Mesenchymal stem cell (in vitro differentiated cells and primary cell): ENCODE measurements at regions not wholly inside any gene's neighbourhood (a gene's known extent, or its start where the extent isn't known, plus 50 kb on each side); places are given as distances from the start of the nearest gene placed in this dataset.

Source experiments
- DNase-seq: peaks from one replicate; pipeline ENCODE4 v3.0.0-alpha.2; 2013
- H2AFZ ChIP-seq: one replicate; pipeline ENCODE4 v1.6.1; 2013; ENCODE audit warnings: low read depth, mild to moderate bottlenecking, control low read depth, inconsistent platforms, low read length, moderate library complexity
- H2AK5ac ChIP-seq: 2 replicates; pipeline ENCODE4 v1.6.1; 2013; ENCODE audit warnings: low read length, moderate library complexity, mild to moderate bottlenecking, inconsistent platforms; ENCODE audit not compliant: severe bottlenecking
- H2BK120ac ChIP-seq: one replicate; pipeline ENCODE4 v1.6.1; 2013; ENCODE audit warnings: low read depth, mild to moderate bottlenecking, inconsistent platforms, low read length, moderate library complexity
- H2BK12ac ChIP-seq, 2 experiments: one replicate each; pipeline ENCODE4 v1.6.1; 2013; ENCODE audit warnings: inconsistent platforms in 2 of 2, low read length in 2 of 2, mild to moderate bottlenecking in 2 of 2, moderate library complexity in 2 of 2, control low read depth in 1 of 2
- H2BK15ac ChIP-seq: one replicate; pipeline ENCODE4 v1.6.1; 2013; ENCODE audit warnings: mild to moderate bottlenecking, low read depth, inconsistent platforms; ENCODE audit not compliant: poor library complexity, severe bottlenecking
- H2BK5ac ChIP-seq: 2 replicates; pipeline ENCODE4 v1.6.1; 2013; ENCODE audit warnings: low read depth, mild to moderate bottlenecking, low read length, control low read depth, inconsistent platforms; ENCODE audit not compliant: poor library complexity, severe bottlenecking
- H3K14ac ChIP-seq, 2 experiments: one replicate each; pipeline ENCODE4 v1.6.1; 2013; ENCODE audit warnings: inconsistent platforms in 2 of 2, low read length in 2 of 2, control low read depth in 1 of 2, mild to moderate bottlenecking in 1 of 2, moderate library complexity in 1 of 2
- H3K18ac ChIP-seq, 2 experiments: one replicate each; pipeline ENCODE4 v1.6.1; 2013; ENCODE audit warnings: inconsistent platforms in 2 of 2, low read length in 2 of 2, control low read depth in 1 of 2, low read depth in 1 of 2, mild to moderate bottlenecking in 1 of 2
- H3K23ac ChIP-seq, 2 experiments: one replicate each; pipeline ENCODE4 v1.6.1; 2013; ENCODE audit warnings: inconsistent platforms in 2 of 2, low read length in 2 of 2, mild to moderate bottlenecking in 2 of 2, moderate library complexity in 2 of 2, control low read depth in 1 of 2
- H3K27ac ChIP-seq: 2 replicates; pipeline ENCODE4 v1.5.1; 2013; ENCODE audit warnings: mild to moderate bottlenecking, moderate library complexity, low read length, control low read depth, inconsistent platforms; ENCODE audit not compliant: poor library complexity, severe bottlenecking
- H3K27me3 ChIP-seq, 2 experiments: 2 replicates each; pipeline versions ENCODE4 v1.6.1 to v1.7.0; 2013; ENCODE audit warnings: low read length in 2 of 2, mild to moderate bottlenecking in 2 of 2, moderate library complexity in 2 of 2, control low read depth in 1 of 2, inconsistent platforms in 1 of 2; ENCODE audit not compliant: control insufficient read depth in 1 of 2, insufficient read depth in 1 of 2
- H3K36me3 ChIP-seq, 2 experiments: 2 replicates each; pipeline versions ENCODE4 v1.6.1 to v1.7.0; 2013; ENCODE audit warnings: low read length in 2 of 2, control low read depth in 1 of 2, inconsistent platforms in 1 of 2, low read depth in 1 of 2, mild to moderate bottlenecking in 1 of 2; ENCODE audit not compliant: insufficient read depth in 2 of 2, control insufficient read depth in 1 of 2
- H3K4ac ChIP-seq, 2 experiments: one replicate each; pipeline ENCODE4 v1.6.1; 2013; ENCODE audit warnings: inconsistent platforms in 2 of 2, low read length in 2 of 2, mild to moderate bottlenecking in 2 of 2, moderate library complexity in 2 of 2, control low read depth in 1 of 2, low read depth in 1 of 2
- H3K4me1 ChIP-seq: 2 replicates; pipeline ENCODE4 v1.6.1; 2013; ENCODE audit warnings: low read depth, low read length, control low read depth; ENCODE audit not compliant: control insufficient read depth, insufficient read depth
- H3K4me2 ChIP-seq: 2 replicates; pipeline ENCODE4 v1.6.1; 2013; ENCODE audit warnings: low read length, mild to moderate bottlenecking, inconsistent platforms; ENCODE audit not compliant: poor library complexity, severe bottlenecking
- H3K4me3 ChIP-seq, 2 experiments: 2 replicates each; pipeline versions ENCODE4 v1.5.1 to v1.7.0; 2013; ENCODE audit warnings: low read length in 2 of 2, mild to moderate bottlenecking in 2 of 2, control low read depth in 1 of 2, low read depth in 1 of 2; ENCODE audit not compliant: insufficient read depth in 1 of 2
- H3K79me1 ChIP-seq: replicated peaks from 2 replicates; pipeline ENCODE4 v1.6.1; 2013; ENCODE audit warnings: mild to moderate bottlenecking, control low read depth, low read length, inconsistent platforms; ENCODE audit not compliant: poor library complexity, severe bottlenecking
- H3K9ac ChIP-seq: 2 replicates; pipeline ENCODE4 v1.7.0; 2013; ENCODE audit warnings: mild to moderate bottlenecking, low read length, moderate library complexity
- H3K9me3 ChIP-seq: 2 replicates; pipeline ENCODE4 v1.7.0; 2013; ENCODE audit warnings: mild to moderate bottlenecking, low read length; ENCODE audit not compliant: control insufficient read depth
- H4K8ac ChIP-seq: one replicate; pipeline ENCODE4 v1.6.1; 2013; ENCODE audit warnings: inconsistent platforms, mild to moderate bottlenecking, low read length, moderate library complexity
- H4K91ac ChIP-seq: one replicate; pipeline ENCODE4 v1.6.1; 2013; ENCODE audit warnings: mild to moderate bottlenecking, low read length, inconsistent platforms
- WGBS: methylation state at CpG from one replicate; pipeline ENCODE4 v1.1.7; 2013; ENCODE audit warnings: mixed read lengths; 5-methylcytosine and 5-hydroxymethylcytosine counted together

DNA sequence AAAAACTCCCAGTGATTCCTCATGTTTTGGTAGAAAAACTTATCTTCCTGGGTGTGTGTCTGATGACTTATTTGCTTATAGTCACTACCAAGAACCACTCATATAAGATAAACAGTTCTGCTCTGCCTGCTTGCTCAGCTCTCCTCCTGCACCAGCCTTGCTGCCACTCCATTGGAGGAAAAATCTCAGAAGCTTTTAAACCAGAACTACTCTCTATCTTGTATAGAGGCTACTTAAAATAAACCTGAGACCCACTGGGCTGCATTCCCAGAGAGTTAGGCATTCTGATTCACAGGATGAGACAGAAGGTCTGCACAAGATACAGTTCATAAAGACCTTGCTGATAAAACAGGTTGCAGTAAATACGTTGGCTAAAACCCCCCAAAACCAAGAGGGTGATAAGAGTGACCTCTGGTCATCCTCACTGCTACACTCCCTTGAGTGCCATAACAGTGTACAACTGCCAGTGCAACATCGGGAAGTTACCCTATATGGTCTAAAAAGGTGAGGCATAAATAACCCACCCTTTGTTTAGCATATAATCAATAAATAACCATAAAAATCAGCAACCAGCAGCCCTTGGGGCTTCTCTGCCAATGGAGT, 728.3 kb downstream of the EPHA7 start:
- H3K27me3 ChIP-seq = no peaks in the 10 kb centered on the region
- no peak overlapping the region for H3K18ac ChIP-seq
- H4K8ac ChIP-seq = no peak overlapping the region
- H2BK5ac ChIP-seq = no peak overlapping the region
- no peak overlapping the region for H2AK5ac ChIP-seq
- peak; percentile 82 for DNase-seq
- no peak overlapping the region for H4K91ac ChIP-seq
- H2AFZ ChIP-seq = no peak overlapping the region
- no peak overlapping the region for H2BK120ac ChIP-seq
- no peaks in the 10 kb centered on the region for H3K36me3 ChIP-seq
- H3K9ac ChIP-seq = no peak overlapping the region
- WGBS = 18% methylated on average over 2 of the region's 2 CpGs
- no peaks in the 10 kb centered on the region for H3K79me1 ChIP-seq
- no peak overlapping the region for H2BK12ac ChIP-seq
- H2BK15ac ChIP-seq = no peak overlapping the region
- no peaks in the 10 kb centered on the region for H3K9me3 ChIP-seq
- H3K27ac ChIP-seq = no peak overlapping the region
- no peak overlapping the region for H3K4ac ChIP-seq
- H3K4me3 ChIP-seq = no peak overlapping the region
- H3K23ac ChIP-seq = no peak overlapping the region
- no peak overlapping the region for H3K14ac ChIP-seq
- H3K4me2 ChIP-seq = no peak overlapping the region
- no peaks in the 10 kb centered on the region for H3K4me1 ChIP-seq

DNA sequence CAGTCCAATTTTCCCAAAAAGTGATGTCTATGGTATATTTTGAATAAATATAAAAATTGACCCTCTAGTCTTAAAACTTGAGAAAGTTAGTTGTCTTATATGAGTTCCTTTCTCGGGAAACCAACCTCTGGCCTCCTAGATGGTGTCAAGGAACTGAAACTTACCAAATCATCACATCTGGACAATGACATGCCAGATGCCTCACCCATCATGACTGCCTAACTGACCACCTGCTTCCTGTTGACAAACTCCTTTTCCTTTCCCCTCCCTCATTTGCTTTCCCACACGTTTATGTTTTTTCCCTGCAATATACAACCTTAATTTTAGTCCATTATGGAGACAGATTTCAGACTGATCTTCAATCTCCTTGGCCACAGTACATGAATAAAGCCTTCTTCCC, 731.0 kb downstream of the EPHA7 start:
- H3K9ac ChIP-seq = no peak overlapping the region
- no peak overlapping the region for H2BK15ac ChIP-seq
- H3K36me3 ChIP-seq = no peaks in the 10 kb centered on the region
- no peak overlapping the region for H3K4me2 ChIP-seq
- no peak overlapping the region for H4K8ac ChIP-seq
- no peak overlapping the region for H3K4me3 ChIP-seq
- H2BK120ac ChIP-seq = no peak overlapping the region
- 34% methylated on average over 2 of the region's 2 CpGs for WGBS
- no peak overlapping the region for H4K91ac ChIP-seq
- no peak overlapping the region for H3K14ac ChIP-seq
- H3K79me1 ChIP-seq = no peaks in the 10 kb centered on the region
- peak overlapping the region in 1 of 2 experiments; percentile 88 for H2BK12ac ChIP-seq
- no peaks in the 10 kb centered on the region for H3K4me1 ChIP-seq
- no peak overlapping the region for H2BK5ac ChIP-seq
- H3K9me3 ChIP-seq = no peaks in the 10 kb centered on the region
- no peak overlapping the region for H3K4ac ChIP-seq
- H2AFZ ChIP-seq = no peak overlapping the region
- no peaks in the 10 kb centered on the region for H3K27me3 ChIP-seq
- no peak overlapping the region for H2AK5ac ChIP-seq
- DNase-seq = peak; percentile 11
- H3K18ac ChIP-seq = peak overlapping the region in 1 of 2 experiments; percentile 62
- no peak overlapping the region for H3K27ac ChIP-seq
- no peak overlapping the region for H3K23ac ChIP-seq

DNA sequence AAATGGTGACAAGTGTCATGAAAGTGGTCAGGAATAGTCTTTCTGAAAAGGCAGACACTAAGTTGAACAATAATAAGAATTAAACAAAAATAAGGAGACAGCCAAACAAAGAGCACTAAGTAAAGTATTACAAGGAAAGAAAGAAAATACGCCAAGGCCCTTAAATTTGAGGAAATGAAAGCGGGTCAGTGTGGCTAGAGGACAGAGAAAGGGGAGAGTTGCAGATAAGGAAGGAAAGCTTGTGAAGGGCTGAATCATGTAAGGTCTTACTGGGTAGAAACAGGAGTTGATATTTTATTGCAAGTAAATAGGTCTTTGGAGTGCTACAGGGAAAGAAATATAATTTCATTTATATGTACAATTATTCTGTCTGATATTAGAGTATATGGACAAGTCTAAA, 732.1 kb downstream of the EPHA7 start:
- no peak overlapping the region for H3K23ac ChIP-seq
- H3K79me1 ChIP-seq = no peaks in the 10 kb centered on the region
- H3K18ac ChIP-seq = no peak overlapping the region
- no peak overlapping the region for H2BK15ac ChIP-seq
- H4K91ac ChIP-seq = no peak overlapping the region
- no peak overlapping the region for H2BK12ac ChIP-seq
- H2BK5ac ChIP-seq = no peak overlapping the region
- H2AFZ ChIP-seq = no peak overlapping the region
- H2BK120ac ChIP-seq = no peak overlapping the region
- H3K4me2 ChIP-seq = no peak overlapping the region
- WGBS = 91% methylated on average over 2 of the region's 2 CpGs
- no peak overlapping the region for H3K9ac ChIP-seq
- no peaks in the 10 kb centered on the region for H3K27me3 ChIP-seq
- DNase-seq = no peak
- H3K4me3 ChIP-seq = no peak overlapping the region
- no peak overlapping the region for H2AK5ac ChIP-seq
- H3K4ac ChIP-seq = no peak overlapping the region
- no peak overlapping the region for H4K8ac ChIP-seq
- no peak overlapping the region for H3K27ac ChIP-seq
- H3K4me1 ChIP-seq = no peaks in the 10 kb centered on the region
- no peaks in the 10 kb centered on the region for H3K9me3 ChIP-seq
- H3K14ac ChIP-seq = no peak overlapping the region
- H3K36me3 ChIP-seq = no peaks in the 10 kb centered on the region

DNA sequence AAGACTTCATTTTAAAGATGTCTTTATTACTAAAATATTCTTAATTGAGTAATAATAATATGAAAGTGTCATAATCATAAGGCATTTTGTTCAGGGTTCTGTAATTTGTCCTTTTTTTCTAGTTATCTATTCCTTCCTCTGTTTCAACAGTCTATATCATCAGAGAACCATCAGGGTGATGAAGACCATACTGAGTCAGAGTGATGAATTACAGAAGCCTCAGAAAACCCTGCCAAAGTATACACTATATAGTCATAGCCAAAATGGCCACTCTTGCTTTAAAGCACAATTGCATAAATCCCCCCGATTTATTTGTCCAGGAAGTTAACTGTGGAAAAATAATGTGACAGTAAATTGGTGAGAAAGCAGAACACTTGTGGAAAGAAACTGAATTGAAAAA, 735.0 kb downstream of the EPHA7 start:
- H3K4me3 ChIP-seq = no peak overlapping the region
- H3K4ac ChIP-seq = no peak overlapping the region
- H2BK12ac ChIP-seq = no peak overlapping the region
- no peak overlapping the region for H4K8ac ChIP-seq
- no peak overlapping the region for H3K27ac ChIP-seq
- no peak overlapping the region for H3K18ac ChIP-seq
- no peak overlapping the region for H2BK15ac ChIP-seq
- H3K4me2 ChIP-seq = no peak overlapping the region
- H3K4me1 ChIP-seq = no peaks in the 10 kb centered on the region
- H3K9me3 ChIP-seq = no peaks in the 10 kb centered on the region
- H3K9ac ChIP-seq = no peak overlapping the region
- H3K36me3 ChIP-seq = no peaks in the 10 kb centered on the region
- no CpG with 5 or more reads among the region's 1 CpG for WGBS
- no peak overlapping the region for H3K23ac ChIP-seq
- no peaks in the 10 kb centered on the region for H3K79me1 ChIP-seq
- no peak overlapping the region for H2BK5ac ChIP-seq
- H3K14ac ChIP-seq = no peak overlapping the region
- DNase-seq = peak; percentile 40
- no peak overlapping the region for H2AK5ac ChIP-seq
- H2AFZ ChIP-seq = no peak overlapping the region
- H3K27me3 ChIP-seq = no peaks in the 10 kb centered on the region
- H2BK120ac ChIP-seq = no peak overlapping the region
- H4K91ac ChIP-seq = no peak overlapping the region
